ENCODE measurements at regions not wholly inside any gene's neighbourhood (a gene's known extent, or its start where the extent isn't known, plus 50 kb on each side); places are given as distances from the start of the nearest gene placed in this dataset.
"Not testable (repeated sequence)": the region's sequence is repeated elsewhere in the genome, so short reads cannot be mapped to it uniquely, and the experiment has no call there.

GRCh38 chr2:217357886-217358620, 498.2 kb upstream of the TNP1 start:
- DNase-seq (ENCODE audit: extremely low read depth in 1 of 2, low read depth in 1 of 2): no peak

GRCh38 chr2:217356781-217357180, 496.9 kb upstream of the TNP1 start:
- DNase-seq (ENCODE audit: extremely low read depth in 1 of 2, low read depth in 1 of 2): no peak

GRCh38 chr2:217356142-217356541, 496.3 kb upstream of the TNP1 start:
- no peak for DNase-seq (ENCODE audit: extremely low read depth in 1 of 2, low read depth in 1 of 2)

GRCh38 chr2:217353591-217353990, 493.7 kb upstream of the TNP1 start:
- DNase-seq (ENCODE audit: extremely low read depth in 1 of 2, low read depth in 1 of 2): no peak

- DNase-seq (ENCODE audit: extremely low read depth in 1 of 2, low read depth in 1 of 2): no peak
Observed at GRCh38 chr2:217351378-217351777, 491.5 kb upstream of the TNP1 start.

GRCh38 chr2:217349251-217349650, 489.4 kb upstream of the TNP1 start:
- no peak for DNase-seq (ENCODE audit: extremely low read depth in 1 of 2, low read depth in 1 of 2)

- DNase-seq (ENCODE audit: extremely low read depth in 1 of 2, low read depth in 1 of 2): not testable (repeated sequence)
Observed at GRCh38 chr2:217347630-217348029, 487.8 kb upstream of the TNP1 start.

GRCh38 chr2:217346043-217346442, 486.2 kb upstream of the TNP1 start:
- DNase-seq (ENCODE audit: extremely low read depth in 1 of 2, low read depth in 1 of 2): not testable (repeated sequence)

- DNase-seq (ENCODE audit: extremely low read depth in 1 of 2, low read depth in 1 of 2): no peak
Observed at GRCh38 chr2:217340899-217341298, 481.0 kb upstream of the TNP1 start.

- no peak for DNase-seq (ENCODE audit: extremely low read depth in 1 of 2, low read depth in 1 of 2)
Observed at GRCh38 chr2:217340176-217340575, 480.3 kb upstream of the TNP1 start.

GRCh38 chr2:217339753-217340152, 479.9 kb upstream of the TNP1 start:
- no peak for DNase-seq (ENCODE audit: extremely low read depth in 1 of 2, low read depth in 1 of 2)

GRCh38 chr2:217338306-217338916, 478.5 kb upstream of the TNP1 start:
- DNase-seq (ENCODE audit: extremely low read depth in 1 of 2, low read depth in 1 of 2): no peak

- DNase-seq (ENCODE audit: extremely low read depth in 1 of 2, low read depth in 1 of 2): no peak
Observed at GRCh38 chr2:217337771-217338170, 477.9 kb upstream of the TNP1 start.

- no peak for DNase-seq (ENCODE audit: extremely low read depth in 1 of 2, low read depth in 1 of 2)
Observed at GRCh38 chr2:217336694-217337093, 476.8 kb upstream of the TNP1 start.

- DNase-seq (ENCODE audit: extremely low read depth in 1 of 2, low read depth in 1 of 2): no peak
Observed at GRCh38 chr2:217335341-217335966, 475.6 kb upstream of the TNP1 start.

- no peak for DNase-seq (ENCODE audit: extremely low read depth in 1 of 2, low read depth in 1 of 2)
Observed at GRCh38 chr2:217334561-217334960, 474.7 kb upstream of the TNP1 start.

GRCh38 chr2:217332866-217333265, 473.0 kb upstream of the TNP1 start:
- no peak for DNase-seq (ENCODE audit: extremely low read depth in 1 of 2, low read depth in 1 of 2)

GRCh38 chr2:217332417-217332791, 472.5 kb upstream of the TNP1 start:
- no peak for DNase-seq (ENCODE audit: extremely low read depth in 1 of 2, low read depth in 1 of 2)

- no peak for DNase-seq (ENCODE audit: extremely low read depth in 1 of 2, low read depth in 1 of 2)
Observed at GRCh38 chr2:217331523-217332416, 471.9 kb upstream of the TNP1 start.

- no peak for DNase-seq (ENCODE audit: extremely low read depth in 1 of 2, low read depth in 1 of 2)
Observed at GRCh38 chr2:217330647-217331046, 470.8 kb upstream of the TNP1 start.

- DNase-seq (ENCODE audit: extremely low read depth in 1 of 2, low read depth in 1 of 2): no peak
Observed at GRCh38 chr2:217329023-217329431, 469.2 kb upstream of the TNP1 start.

All from stimulated activated CD8-positive, alpha-beta memory T cell treated with anti-CD3 and anti-CD28 coated beads, Interleukin-7, amount 100 ng/mL, for 48 hours (primary cell).